RWPE2 (cell line): ENCODE measurements at regions not wholly inside any gene's neighbourhood (a gene's known extent, or its start where the extent isn't known, plus 50 kb on each side); places are given as distances from the start of the nearest gene placed in this dataset.
"Not testable (repeated sequence)": the region's sequence is repeated elsewhere in the genome, so short reads cannot be mapped to it uniquely, and the experiment has no call there.

Experiments used
- ATAC-seq: fragments of 200-7000 bp; cut with Tn5 transposase; 3 replicates; pipeline ENCODE4 v1.9.1; 2021; ENCODE audit warnings: low read depth
- DNase-seq: peaks from one replicate; pipeline ENCODE4 v3.0.0-alpha.2; 2020; ENCODE audit warnings: low spot score
- H3K27ac ChIP-seq: fragments of 450-650 bp; 2 replicates; pipeline ENCODE4 v1.5.1; 2017; ENCODE audit warnings: mild to moderate bottlenecking; ENCODE audit not compliant: poor library complexity, severe bottlenecking
- H3K27me3 ChIP-seq: fragments of 250-450 bp; sonication (Bioruptor Pico); 2 replicates; pipeline ENCODE4 v1.5.1; 2021; ENCODE audit warnings: mild to moderate bottlenecking, moderate library complexity; ENCODE audit not compliant: insufficient read depth, poor library complexity, severe bottlenecking
- H3K36me3 ChIP-seq: fragments of 250-450 bp; sonication (Bioruptor Pico); 2 replicates; pipeline ENCODE4 v1.5.1; 2020; ENCODE audit warnings: low read depth, mild to moderate bottlenecking, moderate library complexity
- H3K4me1 ChIP-seq: fragments of 250-450 bp; sonication (Bioruptor Pico); 2 replicates; pipeline ENCODE4 v1.5.1; 2021; ENCODE audit warnings: mild to moderate bottlenecking, moderate library complexity; ENCODE audit not compliant: insufficient read depth, poor library complexity, severe bottlenecking
- H3K4me3 ChIP-seq: fragments of 250-450 bp; sonication (Bioruptor Pico); 2 replicates; pipeline ENCODE4 v1.5.1; 2021; ENCODE audit warnings: mild to moderate bottlenecking, moderate library complexity; ENCODE audit not compliant: severe bottlenecking
- H3K9me3 ChIP-seq: fragments of 250-450 bp; sonication (Bioruptor Pico); 2 replicates; pipeline ENCODE4 v1.5.1; 2021; ENCODE audit warnings: mild to moderate bottlenecking, moderate library complexity; ENCODE audit not compliant: severe bottlenecking

DNA sequence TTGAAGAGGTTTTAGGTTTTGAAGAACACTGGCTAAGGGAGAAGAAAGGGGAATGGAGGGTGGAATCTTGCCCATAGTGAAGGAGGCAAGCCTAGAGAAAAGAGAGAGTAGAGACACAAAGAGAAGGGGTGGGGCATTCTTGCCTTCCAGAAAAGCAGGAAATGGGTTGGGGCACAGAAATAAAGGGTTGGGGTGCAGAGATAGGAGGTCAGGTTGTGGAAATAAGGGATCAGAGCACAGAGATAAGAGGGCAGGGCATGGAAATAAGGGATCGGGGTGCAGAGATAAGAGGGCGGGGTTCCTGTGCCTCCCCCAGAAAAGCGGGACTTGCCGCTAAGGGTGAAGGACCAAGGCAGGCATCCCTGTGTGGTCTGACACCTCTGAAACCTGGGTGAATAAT is 69.9 kb downstream of the ALG1L2 start:
- H3K36me3 ChIP-seq, ATAC-seq, DNase-seq, H3K4me1 ChIP-seq, H3K27me3 ChIP-seq, H3K4me3 ChIP-seq, H3K9me3 ChIP-seq, H3K27ac ChIP-seq: not testable (repeated sequence)

DNA sequence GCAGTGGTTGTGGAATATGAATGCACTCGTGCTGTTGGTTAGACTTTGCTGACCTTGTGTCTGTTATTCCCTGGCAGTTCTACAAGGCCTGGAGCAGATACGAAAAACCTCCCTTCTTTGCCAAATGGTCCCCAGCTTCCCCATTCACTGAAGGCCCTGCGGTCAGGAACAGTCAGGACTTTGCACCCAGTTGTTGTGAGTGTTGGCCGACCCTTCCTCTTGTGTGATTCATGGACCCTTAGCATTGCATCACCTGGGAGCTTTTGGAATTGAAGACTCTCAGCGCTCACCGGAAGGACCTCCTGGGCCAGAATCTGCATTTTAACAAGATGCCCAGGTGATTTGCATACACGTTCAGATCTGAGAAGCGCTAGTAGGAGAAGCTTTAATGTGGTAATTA is 71.6 kb downstream of the ALG1L2 start:
- not testable (repeated sequence) for DNase-seq, H3K4me1 ChIP-seq, ATAC-seq, H3K9me3 ChIP-seq, H3K27me3 ChIP-seq, H3K36me3 ChIP-seq, H3K4me3 ChIP-seq, H3K27ac ChIP-seq

DNA sequence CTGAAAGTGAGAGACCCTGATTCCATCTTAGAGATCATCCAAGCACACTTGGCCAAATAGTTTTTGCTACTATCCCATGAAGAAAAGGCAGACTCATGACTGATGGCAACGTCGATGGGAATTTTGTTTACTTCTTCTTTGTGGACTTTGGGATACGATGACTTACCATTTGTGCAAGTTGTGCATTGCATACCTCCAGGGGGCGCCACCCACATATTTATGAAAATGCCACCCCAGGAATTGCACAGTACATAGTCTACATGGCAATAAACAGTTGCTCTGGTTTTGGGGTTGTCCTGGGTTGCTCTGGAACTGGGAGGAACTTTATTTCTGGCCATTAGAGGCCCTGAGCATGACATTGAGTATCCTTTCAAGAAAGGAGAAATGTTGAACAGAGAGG is 73.8 kb downstream of the ALG1L2 start:
- not testable (repeated sequence) for ATAC-seq, H3K9me3 ChIP-seq, DNase-seq, H3K4me3 ChIP-seq, H3K36me3 ChIP-seq, H3K27me3 ChIP-seq, H3K27ac ChIP-seq, H3K4me1 ChIP-seq

DNA sequence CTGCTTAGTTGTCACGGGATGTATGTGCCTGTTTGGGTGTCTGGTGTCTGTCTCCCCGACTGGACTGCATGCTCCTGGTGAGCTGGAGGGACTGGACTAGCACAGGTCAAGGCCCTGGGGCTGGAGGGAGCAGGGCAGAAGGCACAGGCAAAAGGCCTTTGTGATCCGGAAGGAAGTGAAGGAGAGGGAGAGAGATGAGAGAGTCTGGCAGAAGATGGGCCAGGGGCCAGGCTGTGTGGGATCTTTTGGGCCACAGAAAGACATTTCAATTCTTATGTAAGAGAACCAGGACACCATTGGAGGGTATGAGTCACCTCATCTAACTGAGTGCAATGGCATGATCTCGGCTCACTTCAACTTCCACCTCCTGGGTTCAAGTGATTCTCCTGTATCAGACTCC is 85.2 kb downstream of the ALG1L2 start:
- not testable (repeated sequence) for H3K27ac ChIP-seq, DNase-seq, H3K9me3 ChIP-seq, H3K36me3 ChIP-seq, H3K4me3 ChIP-seq, ATAC-seq, H3K4me1 ChIP-seq, H3K27me3 ChIP-seq

DNA sequence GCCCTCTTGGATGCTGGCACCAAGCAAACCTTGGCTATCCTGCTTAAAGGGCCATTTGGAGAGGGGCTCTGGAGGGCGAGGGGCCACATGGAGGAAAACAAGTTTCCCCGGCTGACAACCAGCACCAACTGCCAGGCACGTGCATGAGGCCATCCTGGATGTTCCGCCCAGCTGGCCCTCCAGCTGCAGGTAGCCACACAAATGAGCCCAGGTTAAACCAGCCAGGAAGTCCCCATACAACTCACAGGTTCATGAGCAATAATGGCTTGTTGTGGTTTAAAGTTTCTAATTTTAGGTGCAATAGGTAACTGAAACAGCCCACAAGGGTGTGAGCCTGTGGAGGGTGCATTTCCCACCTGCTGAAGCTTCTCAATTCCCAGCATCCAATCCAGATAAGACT is 93.6 kb downstream of the ALG1L2 start:
- H3K27ac ChIP-seq, DNase-seq, ATAC-seq, H3K36me3 ChIP-seq, H3K4me1 ChIP-seq, H3K9me3 ChIP-seq, H3K4me3 ChIP-seq, H3K27me3 ChIP-seq: not testable (repeated sequence)

DNA sequence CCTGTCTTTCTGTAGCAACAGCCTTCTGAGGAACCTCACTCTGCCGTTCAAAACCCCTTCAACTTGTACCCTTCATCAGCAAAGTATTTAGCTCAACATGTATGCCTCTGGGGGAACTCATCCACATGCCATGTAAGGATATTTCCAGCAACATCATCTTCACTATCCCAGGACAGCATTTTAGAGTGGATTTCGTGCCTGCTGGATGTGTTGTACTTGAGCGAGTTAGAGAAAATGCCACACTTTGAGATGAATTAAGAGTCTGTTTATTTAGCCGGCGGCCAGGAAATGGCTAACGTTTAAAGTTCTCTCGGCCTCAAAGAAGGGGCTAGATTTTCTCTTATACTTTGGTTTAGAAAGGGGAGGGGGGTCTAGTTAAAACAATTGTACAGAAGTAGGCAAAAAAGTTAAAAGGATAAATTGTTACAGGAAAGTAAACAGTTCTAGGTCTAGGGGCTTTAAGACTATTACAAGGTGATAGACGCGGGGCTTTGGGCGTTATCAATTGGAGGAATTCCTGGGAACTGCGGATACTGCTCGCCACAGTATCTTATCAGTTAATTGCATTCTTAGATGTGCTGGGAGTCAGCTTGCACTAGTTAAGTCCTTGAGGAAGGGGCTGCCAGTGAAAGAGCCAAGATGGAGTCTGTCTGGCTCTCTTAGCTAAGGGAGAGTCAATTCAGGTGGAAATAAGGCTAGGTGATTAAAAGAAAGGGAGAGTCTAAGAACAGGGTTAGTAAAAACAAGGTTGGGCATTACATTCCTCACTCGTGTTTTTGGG is 95.0 kb downstream of the ALG1L2 start:
- not testable (repeated sequence) for H3K27me3 ChIP-seq, H3K27ac ChIP-seq, H3K4me3 ChIP-seq, DNase-seq, H3K9me3 ChIP-seq, H3K36me3 ChIP-seq, ATAC-seq, H3K4me1 ChIP-seq

DNA sequence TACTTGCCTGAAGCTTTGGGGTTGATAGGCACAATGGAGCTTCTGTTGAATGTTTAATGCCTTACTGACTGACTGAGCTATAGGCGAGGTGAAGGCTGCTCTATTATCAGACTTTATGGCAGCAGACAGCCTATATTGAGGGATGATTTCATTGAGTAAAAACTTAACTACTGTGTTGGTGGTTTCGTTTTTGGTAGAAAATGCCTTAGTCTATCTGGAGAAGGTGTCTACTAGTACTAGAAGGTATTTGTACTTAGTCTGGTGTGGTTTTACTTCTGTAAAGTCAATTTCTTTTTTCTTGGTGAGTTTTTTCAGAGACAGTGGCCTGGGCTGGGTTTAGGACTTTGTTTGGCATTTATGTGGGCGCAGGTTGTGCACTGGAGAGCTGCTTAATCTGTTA is 97.2 kb downstream of the ALG1L2 start:
- not testable (repeated sequence) for H3K9me3 ChIP-seq, H3K27ac ChIP-seq, H3K4me3 ChIP-seq, H3K36me3 ChIP-seq, ATAC-seq, DNase-seq, H3K4me1 ChIP-seq, H3K27me3 ChIP-seq

DNA sequence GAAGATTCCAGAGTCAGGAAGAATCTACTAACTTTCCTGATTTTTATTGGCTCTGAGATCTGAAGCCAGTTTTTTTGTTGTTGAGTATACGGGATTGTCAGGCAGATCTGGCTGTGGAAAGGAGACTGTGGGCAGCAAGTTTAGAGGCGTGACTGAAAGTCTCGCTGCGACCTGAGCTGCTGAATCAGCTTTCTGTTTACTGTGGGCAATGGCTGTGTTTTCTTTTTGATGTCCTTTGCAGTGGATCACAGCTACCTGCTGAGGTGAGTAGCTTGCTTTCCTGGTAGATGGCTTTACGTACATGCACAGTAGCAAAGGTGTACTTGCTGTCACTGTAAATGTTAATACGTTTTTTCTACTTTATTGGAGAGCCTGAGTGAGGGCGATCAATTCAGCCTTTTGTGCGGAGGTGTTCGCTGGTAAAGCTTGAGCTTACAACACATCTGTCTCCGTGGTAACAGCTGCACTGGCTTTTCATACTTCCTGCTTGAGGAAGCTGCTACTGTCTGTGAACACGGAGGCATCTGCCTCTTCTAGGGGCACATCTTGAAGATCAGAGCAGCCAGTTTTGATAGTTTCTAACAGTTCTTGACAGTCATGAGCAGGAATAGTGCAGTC is 97.8 kb downstream of the ALG1L2 start:
- H3K9me3 ChIP-seq, H3K27ac ChIP-seq, H3K27me3 ChIP-seq, H3K4me3 ChIP-seq, H3K36me3 ChIP-seq, H3K4me1 ChIP-seq, ATAC-seq, DNase-seq: not testable (repeated sequence)

DNA sequence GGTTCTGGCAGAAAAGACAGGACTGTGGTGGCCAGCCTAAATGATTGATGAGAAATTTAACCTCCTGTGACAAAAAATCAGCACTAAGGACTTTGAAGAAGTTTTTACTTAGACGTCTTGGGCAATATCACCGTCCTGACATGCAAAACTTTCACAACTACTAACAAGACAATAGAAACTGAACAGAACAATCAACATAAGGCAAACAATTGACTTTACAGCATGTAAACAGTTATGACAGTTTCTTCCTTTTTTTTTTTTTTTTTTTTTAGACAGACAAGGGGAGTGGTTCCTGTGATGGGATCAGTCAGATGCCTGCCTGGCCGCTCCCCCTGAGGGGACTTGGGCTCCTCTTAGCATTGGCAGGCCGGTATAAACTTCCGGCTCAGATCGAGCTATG is 100.8 kb downstream of the ALG1L2 start:
- ATAC-seq, H3K27ac ChIP-seq, H3K4me1 ChIP-seq, H3K27me3 ChIP-seq, DNase-seq, H3K36me3 ChIP-seq, H3K4me3 ChIP-seq, H3K9me3 ChIP-seq: not testable (repeated sequence)

DNA sequence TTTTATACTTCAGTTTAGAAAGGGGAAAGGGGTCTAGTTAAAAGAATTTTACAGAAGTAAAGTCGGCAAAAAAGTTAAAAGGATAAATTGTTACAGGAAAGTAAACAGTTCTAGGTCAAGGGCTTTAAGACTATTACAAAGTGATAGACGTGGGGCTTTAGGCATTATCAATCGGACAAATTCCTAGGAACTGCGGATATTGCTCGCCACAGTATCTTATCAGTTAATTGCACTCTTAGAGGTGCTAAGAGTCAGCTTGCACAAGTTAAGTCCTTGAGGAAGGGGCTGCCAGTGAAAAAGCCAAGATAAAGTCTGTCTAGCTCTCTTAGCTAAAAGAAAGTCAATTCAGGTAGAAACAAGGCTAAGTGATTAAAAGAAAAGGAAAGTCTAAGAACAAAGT is 102.1 kb downstream of the ALG1L2 start:
- not testable (repeated sequence) for H3K4me3 ChIP-seq, ATAC-seq, H3K27ac ChIP-seq, H3K36me3 ChIP-seq, H3K9me3 ChIP-seq, H3K4me1 ChIP-seq, H3K27me3 ChIP-seq, DNase-seq

DNA sequence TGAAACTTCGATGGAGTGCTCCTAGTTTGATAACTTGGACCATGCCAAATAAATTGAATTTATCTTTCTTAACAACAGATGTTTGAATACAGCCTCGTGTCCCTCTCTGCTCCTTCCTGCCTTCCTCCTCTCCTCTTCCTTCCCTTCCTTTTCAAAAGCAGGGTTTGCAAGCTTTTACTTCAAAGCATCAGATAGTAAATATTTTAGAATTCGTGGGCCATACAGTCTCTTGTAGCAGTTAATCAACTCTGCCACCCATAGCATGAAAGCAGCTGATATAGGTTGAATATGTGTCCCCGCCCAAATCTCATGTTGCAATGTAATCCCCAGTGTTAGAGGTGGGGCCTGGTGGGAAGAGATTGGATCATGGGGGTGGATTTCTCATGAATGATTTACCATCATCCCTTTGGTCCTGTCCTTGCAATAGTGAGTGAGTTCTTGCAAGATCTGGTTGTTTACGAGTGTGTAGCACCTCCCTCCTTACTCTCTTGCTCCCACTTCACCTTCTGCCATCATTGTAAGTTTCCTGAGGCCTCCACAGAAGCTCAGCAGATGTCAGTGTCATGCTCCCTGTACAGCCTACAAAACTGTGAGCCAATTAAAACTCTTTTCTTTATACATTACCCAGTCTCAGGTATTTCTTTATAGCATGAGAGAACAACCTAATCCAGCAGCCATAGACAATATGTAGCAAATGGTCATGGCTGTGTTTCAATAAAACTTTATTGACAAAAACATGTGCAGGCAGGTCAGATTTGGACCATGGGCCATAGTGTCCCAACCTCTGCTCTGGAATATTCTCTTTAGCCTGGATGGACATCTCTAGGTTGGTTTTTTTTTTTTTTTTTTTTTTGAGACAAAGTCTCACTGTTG is 102.8 kb downstream of the ALG1L2 start:
- H3K4me3 ChIP-seq, H3K36me3 ChIP-seq, ATAC-seq, H3K4me1 ChIP-seq, H3K27ac ChIP-seq, DNase-seq, H3K27me3 ChIP-seq, H3K9me3 ChIP-seq: not testable (repeated sequence)
